ENCODE measurements at regions not wholly inside any gene's neighbourhood (a gene's known extent, or its start where the extent isn't known, plus 50 kb on each side); places are given as distances from the start of the nearest gene placed in this dataset.

GRCh38 chr13:30026093-30026492, 175.7 kb upstream of the UBL3 start:
- DNase-seq: no peak

- DNase-seq: no peak
Measured at GRCh38 chr13:30025351-30025750, 174.9 kb upstream of the UBL3 start.

- no peak for DNase-seq
Measured at GRCh38 chr13:30024125-30024865, 173.9 kb upstream of the UBL3 start.

GRCh38 chr13:30023196-30023895, 172.9 kb upstream of the UBL3 start:
- DNase-seq: no peak

- no peak for DNase-seq
Measured at GRCh38 chr13:30022796-30023195, 172.4 kb upstream of the UBL3 start.

GRCh38 chr13:30022256-30022655, 171.8 kb upstream of the UBL3 start:
- no peak for DNase-seq

GRCh38 chr13:30021611-30022010, 171.2 kb upstream of the UBL3 start:
- DNase-seq: no peak

GRCh38 chr13:30020726-30021312, 170.4 kb upstream of the UBL3 start:
- DNase-seq: no peak

GRCh38 chr13:30019648-30020626, 169.5 kb upstream of the UBL3 start:
- no peak for DNase-seq

- DNase-seq: no peak
Measured at GRCh38 chr13:30017880-30018279, 167.5 kb upstream of the UBL3 start.

GRCh38 chr13:30016398-30016797, 166.0 kb upstream of the UBL3 start:
- no peak for DNase-seq

GRCh38 chr13:30009411-30009810, 159.0 kb upstream of the UBL3 start:
- no peak for DNase-seq

GRCh38 chr13:30006246-30006645, 155.8 kb upstream of the UBL3 start:
- no peak for DNase-seq

GRCh38 chr13:30004204-30004603, 153.8 kb upstream of the UBL3 start:
- DNase-seq: no peak

GRCh38 chr13:30002577-30002976, 152.2 kb upstream of the UBL3 start:
- DNase-seq: no peak

- DNase-seq: no peak
Measured at GRCh38 chr13:30000370-30000765, 150.0 kb upstream of the UBL3 start.

- DNase-seq: no peak
Measured at GRCh38 chr13:29999492-30000369, 149.3 kb upstream of the UBL3 start.

- DNase-seq: no peak
Measured at GRCh38 chr13:29996316-29996715, 145.9 kb upstream of the UBL3 start.

GRCh38 chr13:29994911-29995595, 144.6 kb upstream of the UBL3 start:
- no peak for DNase-seq

GRCh38 chr13:29993716-29994488, 143.5 kb upstream of the UBL3 start:
- no peak for DNase-seq

GRCh38 chr13:29993196-29993595, 142.8 kb upstream of the UBL3 start:
- no peak for DNase-seq

All from NCI-H2029 treated with DMSO at 0.1 percent for 48 hours (cell line).